ENCODE measurements at regions not wholly inside any gene's neighbourhood (a gene's known extent, or its start where the extent isn't known, plus 50 kb on each side); places are given as distances from the start of the nearest gene placed in this dataset.

DNA sequence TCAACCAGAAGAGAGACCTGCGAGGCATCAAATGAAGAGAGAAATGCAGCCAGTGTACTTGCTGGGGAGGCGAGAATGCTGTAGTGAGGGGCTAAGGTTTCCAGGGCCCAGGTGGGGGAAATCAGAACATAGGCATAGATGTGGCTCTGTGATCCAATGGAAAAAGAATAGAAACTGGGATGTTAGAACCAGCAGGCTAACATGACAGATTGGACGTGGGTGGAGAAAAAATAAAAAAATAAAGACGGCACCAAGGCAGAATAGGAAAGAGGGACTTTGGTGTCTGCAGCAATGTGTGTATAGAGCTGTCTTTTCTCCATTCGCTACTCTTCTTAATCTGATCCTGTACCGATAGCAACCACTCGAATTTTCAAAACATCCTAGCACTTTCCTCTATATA is 381.0 kb upstream of the NBEA start:
- H3K9me3 ChIP-seq (ENCODE audit: insufficient read depth, low read depth, low read length) = no peaks in the 10 kb centered on the region
- no peak overlapping the region for H3K27ac ChIP-seq (ENCODE audit: low read length)
- H3K9ac ChIP-seq (ENCODE audit: low read depth, low read length) = no peak overlapping the region
- no peak overlapping the region for H3K4me3 ChIP-seq (ENCODE audit: low read length)
- H3K36me3 ChIP-seq (ENCODE audit: insufficient read depth, low read depth, low read length) = no peaks in the 10 kb centered on the region
- no peaks in the 10 kb centered on the region for H3K27me3 ChIP-seq (ENCODE audit: insufficient read depth, low read length)
- H3K4me1 ChIP-seq (ENCODE audit: insufficient read depth, low read length) = no peaks in the 10 kb centered on the region

DNA sequence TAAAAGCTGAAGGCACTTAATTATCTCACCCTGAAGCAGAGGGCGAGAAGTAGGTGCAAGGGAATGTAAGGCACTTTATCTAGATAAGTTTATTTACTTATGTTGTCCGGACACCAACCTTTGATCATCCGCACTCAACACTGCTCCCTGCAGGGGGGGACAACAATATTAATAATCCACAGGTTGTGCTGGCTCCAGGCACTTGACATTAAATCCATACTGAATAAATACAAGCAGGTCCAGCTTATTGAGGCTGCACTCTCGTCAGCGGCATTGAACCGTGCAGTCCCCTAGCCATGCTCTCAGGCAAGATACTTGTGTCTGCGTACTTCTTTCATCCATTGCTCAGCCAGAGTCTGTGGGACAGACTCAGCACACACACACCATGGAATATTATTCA is 374.5 kb upstream of the NBEA start:
- Histone ChIP-seq H3K9ac (ENCODE audit: low read depth, low read length) (no peak overlapping the region), H3K4me3 (ENCODE audit: low read length) (no peak overlapping the region), H3K27me3 (ENCODE audit: insufficient read depth, low read length) (no peaks in the 10 kb centered on the region), H3K27ac (ENCODE audit: low read length) (no peak overlapping the region), H3K4me1 (ENCODE audit: insufficient read depth, low read length) (no peaks in the 10 kb centered on the region), H3K36me3 (ENCODE audit: insufficient read depth, low read depth, low read length) (no peaks in the 10 kb centered on the region), H3K9me3 (ENCODE audit: insufficient read depth, low read depth, low read length) (no peaks in the 10 kb centered on the region)

DNA sequence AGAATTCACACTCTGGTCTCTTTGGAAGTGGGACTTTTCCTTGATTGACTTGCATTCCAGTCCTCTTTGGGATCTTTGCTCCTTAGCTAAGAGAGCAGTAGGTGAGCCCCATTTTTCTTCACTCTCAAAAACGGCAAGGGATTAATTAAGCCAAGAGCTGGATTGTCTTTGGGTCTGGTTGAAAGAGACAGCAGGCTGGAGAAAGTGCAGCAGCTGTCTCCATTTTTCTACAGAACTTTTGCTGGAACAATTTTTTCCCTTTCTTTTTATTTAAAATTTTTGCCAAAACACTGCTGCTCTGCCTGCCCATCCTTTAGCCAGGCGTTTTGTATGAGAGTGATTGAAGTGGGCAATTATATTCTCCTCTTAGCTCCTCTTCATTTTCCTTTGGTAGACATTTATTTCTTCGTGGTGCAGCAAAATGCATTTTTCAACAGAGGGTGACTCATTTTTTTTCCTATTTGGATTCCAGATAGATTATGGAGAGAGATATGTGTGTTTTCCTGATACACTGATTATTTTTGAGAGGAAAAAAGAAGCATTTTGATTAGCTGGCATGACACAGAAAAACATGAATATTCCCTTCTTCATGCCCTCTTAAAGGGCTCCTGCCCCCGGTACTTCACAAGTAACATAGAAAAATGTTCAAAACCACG is 371.2 kb upstream of the NBEA start:
- Histone ChIP-seq H3K9ac (ENCODE audit: low read depth, low read length) (no peak overlapping the region), H3K36me3 (ENCODE audit: insufficient read depth, low read depth, low read length) (no peaks in the 10 kb centered on the region), H3K9me3 (ENCODE audit: insufficient read depth, low read depth, low read length) (no peaks in the 10 kb centered on the region), H3K4me1 (ENCODE audit: insufficient read depth, low read length) (no peaks in the 10 kb centered on the region), H3K27me3 (ENCODE audit: insufficient read depth, low read length) (no peaks in the 10 kb centered on the region), H3K27ac (ENCODE audit: low read length) (no peak overlapping the region), H3K4me3 (ENCODE audit: low read length) (no peak overlapping the region)

DNA sequence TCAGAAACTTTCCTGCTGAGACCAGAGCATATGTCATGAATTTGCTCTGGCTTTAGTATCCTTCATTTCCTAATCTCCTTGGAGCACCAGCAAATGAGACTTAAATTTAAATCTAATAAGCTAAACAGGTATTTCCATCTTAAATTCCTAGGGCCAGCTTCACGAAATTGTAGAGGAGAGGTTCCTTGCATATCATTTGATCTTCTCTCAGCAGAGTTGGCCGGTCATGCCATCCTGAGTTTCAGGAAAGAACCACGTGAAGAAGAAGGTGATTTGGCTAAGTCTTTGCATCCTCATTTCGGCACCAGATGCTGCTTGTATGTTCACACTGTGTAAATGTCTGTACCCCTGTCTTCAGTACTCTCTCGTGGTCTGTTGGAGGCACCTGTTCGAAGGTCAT is 370.4 kb upstream of the NBEA start:
- H3K4me3 ChIP-seq (ENCODE audit: low read length) = no peak overlapping the region
- no peak overlapping the region for H3K27ac ChIP-seq (ENCODE audit: low read length)
- H3K27me3 ChIP-seq (ENCODE audit: insufficient read depth, low read length) = no peaks in the 10 kb centered on the region
- no peaks in the 10 kb centered on the region for H3K4me1 ChIP-seq (ENCODE audit: insufficient read depth, low read length)
- H3K36me3 ChIP-seq (ENCODE audit: insufficient read depth, low read depth, low read length) = no peaks in the 10 kb centered on the region
- no peaks in the 10 kb centered on the region for H3K9me3 ChIP-seq (ENCODE audit: insufficient read depth, low read depth, low read length)
- H3K9ac ChIP-seq (ENCODE audit: low read depth, low read length) = no peak overlapping the region

DNA sequence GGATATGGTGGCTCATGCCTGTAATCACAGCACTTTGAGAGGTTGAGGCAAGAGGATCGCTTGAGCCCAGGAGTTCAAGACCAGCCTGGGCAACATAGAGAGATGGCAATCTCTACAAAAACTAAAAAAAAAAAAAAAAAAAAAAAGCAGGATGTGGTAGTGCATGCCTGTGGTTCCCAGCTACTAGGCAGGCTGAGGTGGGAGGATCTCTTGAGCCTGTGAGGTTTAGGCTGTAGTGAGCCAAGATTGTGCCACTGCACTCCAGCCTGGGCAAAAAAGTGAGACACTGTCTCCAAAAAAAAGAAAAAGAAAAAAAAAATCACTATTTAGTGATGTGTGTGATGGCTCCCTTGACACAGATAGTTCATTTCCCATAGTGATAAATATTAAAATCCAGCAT is 365.0 kb upstream of the NBEA start:
- Histone ChIP-seq H3K27me3 (ENCODE audit: insufficient read depth, low read length) (no peaks in the 10 kb centered on the region), H3K4me3 (ENCODE audit: low read length) (no peak overlapping the region), H3K27ac (ENCODE audit: low read length) (no peak overlapping the region), H3K9me3 (ENCODE audit: insufficient read depth, low read depth, low read length) (no peaks in the 10 kb centered on the region), H3K9ac (ENCODE audit: low read depth, low read length) (no peak overlapping the region), H3K4me1 (ENCODE audit: insufficient read depth, low read length) (no peaks in the 10 kb centered on the region), H3K36me3 (ENCODE audit: insufficient read depth, low read depth, low read length) (no peaks in the 10 kb centered on the region)

DNA sequence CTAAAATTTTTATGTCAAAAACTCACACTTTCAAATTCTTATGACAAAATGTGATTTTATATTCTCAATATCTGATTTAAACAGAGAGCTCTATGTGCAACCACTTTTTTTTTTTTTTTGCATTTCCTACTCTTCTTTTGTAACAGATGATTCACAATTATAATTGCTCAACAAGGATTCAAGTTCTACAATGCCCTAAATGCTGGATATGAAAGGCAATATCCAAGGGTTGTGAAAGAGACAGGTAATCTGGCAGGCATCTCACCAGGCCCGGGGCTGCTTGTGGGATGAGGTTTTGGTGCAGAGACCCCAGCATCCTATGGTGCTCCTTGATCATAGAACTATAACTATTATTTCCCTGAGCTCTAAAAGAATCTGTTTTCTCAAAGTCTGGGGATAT is 363.6 kb upstream of the NBEA start:
- Histone ChIP-seq H3K9ac (ENCODE audit: low read depth, low read length) (no peak overlapping the region), H3K9me3 (ENCODE audit: insufficient read depth, low read depth, low read length) (no peaks in the 10 kb centered on the region), H3K4me1 (ENCODE audit: insufficient read depth, low read length) (no peaks in the 10 kb centered on the region), H3K36me3 (ENCODE audit: insufficient read depth, low read depth, low read length) (no peaks in the 10 kb centered on the region), H3K27me3 (ENCODE audit: insufficient read depth, low read length) (no peaks in the 10 kb centered on the region), H3K27ac (ENCODE audit: low read length) (no peak overlapping the region), H3K4me3 (ENCODE audit: low read length) (no peak overlapping the region)

DNA sequence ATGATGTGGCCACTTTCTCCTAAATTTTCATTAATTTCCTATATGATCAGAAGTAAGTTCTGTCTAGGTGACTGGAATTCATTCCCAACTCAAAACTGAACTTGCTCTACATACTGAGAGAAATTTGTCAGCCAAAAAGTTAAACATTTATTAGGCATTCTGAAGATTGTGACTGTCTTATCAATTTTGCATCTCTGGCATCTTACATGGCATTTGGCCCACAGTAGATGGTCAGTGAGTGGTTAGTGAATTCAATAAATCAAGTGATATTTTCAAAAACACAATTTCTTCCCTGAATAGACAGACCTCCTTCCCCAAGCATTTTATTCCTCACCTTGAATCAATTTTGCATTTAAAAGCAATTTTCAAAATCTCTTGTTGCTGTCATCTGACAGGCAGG is 363.2 kb upstream of the NBEA start:
- H3K27ac ChIP-seq (ENCODE audit: low read length) = no peak overlapping the region
- no peaks in the 10 kb centered on the region for H3K4me1 ChIP-seq (ENCODE audit: insufficient read depth, low read length)
- no peaks in the 10 kb centered on the region for H3K36me3 ChIP-seq (ENCODE audit: insufficient read depth, low read depth, low read length)
- H3K4me3 ChIP-seq (ENCODE audit: low read length) = no peak overlapping the region
- H3K9me3 ChIP-seq (ENCODE audit: insufficient read depth, low read depth, low read length) = no peaks in the 10 kb centered on the region
- H3K9ac ChIP-seq (ENCODE audit: low read depth, low read length) = no peak overlapping the region
- no peaks in the 10 kb centered on the region for H3K27me3 ChIP-seq (ENCODE audit: insufficient read depth, low read length)

DNA sequence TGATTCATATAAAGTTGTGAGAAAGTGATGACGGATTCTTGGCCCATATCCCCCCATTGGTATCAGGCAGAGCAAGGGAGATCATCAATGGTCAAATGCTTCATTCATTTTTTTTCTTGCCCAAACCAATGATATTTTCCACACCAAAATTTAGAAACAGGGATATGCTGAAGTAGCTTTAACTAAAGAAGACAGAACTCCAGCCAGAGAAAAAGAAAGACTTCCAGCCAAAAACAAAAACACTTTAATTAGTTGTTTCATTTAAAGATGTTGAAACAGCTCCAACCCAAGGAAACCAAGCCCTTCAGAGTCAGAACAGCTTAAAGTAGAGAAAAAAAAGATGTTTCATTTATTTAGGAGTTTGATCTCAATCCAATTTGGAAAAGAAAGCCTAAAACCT is 358.9 kb upstream of the NBEA start:
- Histone ChIP-seq H3K27me3 (ENCODE audit: insufficient read depth, low read length) (no peaks in the 10 kb centered on the region), H3K27ac (ENCODE audit: low read length) (no peak overlapping the region), H3K9me3 (ENCODE audit: insufficient read depth, low read depth, low read length) (no peaks in the 10 kb centered on the region), H3K9ac (ENCODE audit: low read depth, low read length) (no peak overlapping the region), H3K4me3 (ENCODE audit: low read length) (no peak overlapping the region), H3K4me1 (ENCODE audit: insufficient read depth, low read length) (no peaks in the 10 kb centered on the region), H3K36me3 (ENCODE audit: insufficient read depth, low read depth, low read length) (no peaks in the 10 kb centered on the region)

DNA sequence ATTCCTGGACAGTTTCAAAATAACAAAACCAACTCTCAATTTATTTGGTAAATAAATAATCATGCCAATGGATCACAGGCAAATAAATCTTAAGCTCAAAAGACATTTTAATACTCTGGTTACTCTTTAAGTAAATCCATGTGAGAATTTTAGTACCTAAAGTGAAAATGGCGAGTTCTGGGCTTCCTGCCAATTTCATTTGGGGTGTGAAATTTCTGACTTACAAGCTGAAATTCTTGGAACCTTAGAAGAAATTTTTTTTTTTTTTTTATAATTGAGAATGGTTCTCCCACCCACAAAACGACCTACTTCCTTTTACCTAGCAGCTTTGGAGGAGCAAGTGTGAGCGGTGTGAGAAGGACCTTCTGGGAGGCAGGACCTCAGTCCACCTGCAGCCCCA is 354.5 kb upstream of the NBEA start:
- Histone ChIP-seq H3K4me1 (ENCODE audit: insufficient read depth, low read length) (peaks cover 7% of the 10 kb centered on the region; the same call in 1 of the 2 replicates), H3K4me3 (ENCODE audit: low read length) (no peak overlapping the region)

DNA sequence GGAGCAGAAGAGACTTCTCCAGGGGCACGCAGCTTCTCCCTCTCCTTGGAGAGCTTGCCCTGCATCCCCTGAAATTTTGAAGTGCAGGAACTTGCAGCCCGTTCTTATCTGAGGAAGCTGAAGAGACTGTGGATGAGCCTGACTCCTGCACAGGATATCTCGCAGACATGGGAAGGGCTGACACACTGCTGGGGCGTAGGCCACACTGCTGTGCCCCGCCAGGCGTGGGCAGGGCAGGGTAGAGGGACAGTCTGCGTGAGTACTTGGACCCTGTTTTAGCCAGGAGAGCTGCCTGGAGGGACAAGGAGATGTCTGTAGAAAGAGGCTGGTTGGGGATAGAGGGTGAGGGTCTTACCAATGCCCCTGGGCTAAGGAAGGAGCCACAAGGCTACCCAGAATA is 353.7 kb upstream of the NBEA start:
- H3K4me3 ChIP-seq (ENCODE audit: low read length) = no peak overlapping the region
- no peak overlapping the region for H3K9ac ChIP-seq (ENCODE audit: low read depth, low read length)
- no peaks in the 10 kb centered on the region for H3K36me3 ChIP-seq (ENCODE audit: insufficient read depth, low read depth, low read length)
- peaks cover 9% of the 10 kb centered on the region; the same call in 1 of the 2 replicates for H3K4me1 ChIP-seq (ENCODE audit: insufficient read depth, low read length)
- H3K27me3 ChIP-seq (ENCODE audit: insufficient read depth, low read length) = no peaks in the 10 kb centered on the region
- H3K9me3 ChIP-seq (ENCODE audit: insufficient read depth, low read depth, low read length) = no peaks in the 10 kb centered on the region
- no peak overlapping the region for H3K27ac ChIP-seq (ENCODE audit: low read length)

More for the DNA sequence above, 354.5 kb upstream of the NBEA start:
- Histone ChIP-seq H3K9me3 (ENCODE audit: insufficient read depth, low read depth, low read length) (no peaks in the 10 kb centered on the region), H3K27ac (ENCODE audit: low read length) (no peak overlapping the region), H3K36me3 (ENCODE audit: insufficient read depth, low read depth, low read length) (no peaks in the 10 kb centered on the region), H3K9ac (ENCODE audit: low read depth, low read length) (no peak overlapping the region), H3K27me3 (ENCODE audit: insufficient read depth, low read length) (no peaks in the 10 kb centered on the region)

DNA sequence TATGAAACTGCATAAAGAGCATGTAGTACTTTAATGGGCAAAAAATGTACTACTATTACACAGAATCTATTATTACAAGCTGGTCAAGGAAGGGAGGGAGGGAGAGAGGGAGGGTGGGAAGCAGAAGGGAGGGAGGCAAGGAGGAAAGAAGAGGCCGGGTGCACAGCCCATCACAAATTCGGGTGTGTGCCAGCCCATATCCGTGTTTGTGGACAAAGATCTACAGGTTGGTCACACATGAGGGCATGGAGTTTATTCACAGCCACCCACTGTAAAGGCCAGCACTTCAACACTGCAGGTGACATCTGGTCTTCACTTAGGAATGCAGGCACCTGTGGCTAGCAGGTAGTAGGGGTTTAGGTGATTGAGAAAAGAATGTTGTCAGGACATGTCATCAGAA is 352.5 kb upstream of the NBEA start:
- no peak overlapping the region for H3K4me3 ChIP-seq (ENCODE audit: low read length)

DNA sequence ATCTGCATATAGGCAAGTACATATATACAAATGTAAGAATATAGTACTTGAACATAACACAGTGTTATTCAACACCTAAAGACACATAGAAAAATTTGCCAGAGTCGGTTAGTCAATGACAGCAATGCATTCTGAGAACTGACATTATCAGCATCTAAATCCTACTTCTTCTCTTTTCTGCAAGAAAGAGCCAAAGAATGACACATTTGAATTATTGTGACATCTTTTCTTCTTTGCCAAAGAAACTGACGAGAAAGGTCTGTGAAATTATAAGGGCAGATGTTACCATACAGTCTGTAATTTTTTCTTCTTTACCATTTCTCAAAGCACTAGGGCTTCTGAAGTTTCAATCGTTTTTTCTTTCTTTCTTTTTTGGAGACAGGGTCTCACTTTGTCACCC is 350.9 kb upstream of the NBEA start:
- H3K9me3 ChIP-seq (ENCODE audit: insufficient read depth, low read depth, low read length) = no peaks in the 10 kb centered on the region
- H3K27ac ChIP-seq (ENCODE audit: low read length) = no peak overlapping the region
- H3K36me3 ChIP-seq (ENCODE audit: insufficient read depth, low read depth, low read length) = no peaks in the 10 kb centered on the region
- no peak overlapping the region for H3K4me3 ChIP-seq (ENCODE audit: low read length)
- H3K4me1 ChIP-seq (ENCODE audit: insufficient read depth, low read length) = peaks cover 9% of the 10 kb centered on the region; the same call in 1 of the 2 replicates
- no peak overlapping the region for H3K9ac ChIP-seq (ENCODE audit: low read depth, low read length)
- H3K27me3 ChIP-seq (ENCODE audit: insufficient read depth, low read length) = no peaks in the 10 kb centered on the region

More for the DNA sequence above, 352.5 kb upstream of the NBEA start:
- Histone ChIP-seq H3K4me1 (ENCODE audit: insufficient read depth, low read length) (peaks cover 9% of the 10 kb centered on the region; the same call in 1 of the 2 replicates), H3K27ac (ENCODE audit: low read length) (no peak overlapping the region), H3K36me3 (ENCODE audit: insufficient read depth, low read depth, low read length) (no peaks in the 10 kb centered on the region), H3K9me3 (ENCODE audit: insufficient read depth, low read depth, low read length) (no peaks in the 10 kb centered on the region), H3K9ac (ENCODE audit: low read depth, low read length) (no peak overlapping the region), H3K27me3 (ENCODE audit: insufficient read depth, low read length) (no peaks in the 10 kb centered on the region)

Measured in iPS-20b (cell line).